ENCODE measurements at regions not wholly inside any gene's neighbourhood (a gene's known extent, or its start where the extent isn't known, plus 50 kb on each side); places are given as distances from the start of the nearest gene placed in this dataset.

- no peak for DNase-seq (ENCODE audit: low spot score)
These were observed 355.5 kb downstream of the TLR4 start for GRCh38 chr9:118059484-118060278.

GRCh38 chr9:118083161-118083560 is 379.0 kb downstream of the TLR4 start:
- no peak for DNase-seq (ENCODE audit: low spot score)

GRCh38 chr9:118088090-118088489 is 383.9 kb downstream of the TLR4 start:
- no peak for DNase-seq (ENCODE audit: low spot score)

GRCh38 chr9:118091226-118091625 is 387.0 kb downstream of the TLR4 start:
- no peak for DNase-seq (ENCODE audit: low spot score)

GRCh38 chr9:118091711-118092500 is 387.7 kb downstream of the TLR4 start:
- no peak for DNase-seq (ENCODE audit: low spot score)

- no peak for DNase-seq (ENCODE audit: low spot score)
These were observed 390.2 kb downstream of the TLR4 start for GRCh38 chr9:118094387-118094786.

- no peak for DNase-seq (ENCODE audit: low spot score)
These were observed 396.6 kb downstream of the TLR4 start for GRCh38 chr9:118100529-118101419.

GRCh38 chr9:118104363-118104762 is 400.2 kb downstream of the TLR4 start:
- no peak for DNase-seq (ENCODE audit: low spot score)

GRCh38 chr9:118108971-118109370 is 404.8 kb downstream of the TLR4 start:
- no peak for DNase-seq (ENCODE audit: low spot score)

GRCh38 chr9:118109542-118109941 is 405.3 kb downstream of the TLR4 start:
- DNase-seq (ENCODE audit: low spot score): no peak

- DNase-seq (ENCODE audit: low spot score): no peak
These were observed 417.2 kb downstream of the TLR4 start for GRCh38 chr9:118121361-118121760.

GRCh38 chr9:118128313-118128712 is 424.1 kb downstream of the TLR4 start:
- no peak for DNase-seq (ENCODE audit: low spot score)

GRCh38 chr9:118129541-118129940 is 425.3 kb downstream of the TLR4 start:
- DNase-seq (ENCODE audit: low spot score): no peak

- no peak for DNase-seq (ENCODE audit: low spot score)
These were observed 444.8 kb downstream of the TLR4 start for GRCh38 chr9:118148990-118149389.

GRCh38 chr9:118156846-118157245 is 452.6 kb downstream of the TLR4 start:
- no peak for DNase-seq (ENCODE audit: low spot score)

- no peak for DNase-seq (ENCODE audit: low spot score)
These were observed 458.5 kb downstream of the TLR4 start for GRCh38 chr9:118162716-118163115.

- no peak for DNase-seq (ENCODE audit: low spot score)
These were observed 459.5 kb downstream of the TLR4 start for GRCh38 chr9:118163751-118164150.

GRCh38 chr9:118165451-118165850 is 461.2 kb downstream of the TLR4 start:
- no peak for DNase-seq (ENCODE audit: low spot score)

GRCh38 chr9:118170032-118170955 is 466.1 kb downstream of the TLR4 start:
- DNase-seq (ENCODE audit: low spot score): no peak

GRCh38 chr9:118177241-118177640 is 473.0 kb downstream of the TLR4 start:
- no peak for DNase-seq (ENCODE audit: low spot score)

GRCh38 chr9:118183576-118183975 is 479.4 kb downstream of the TLR4 start:
- DNase-seq (ENCODE audit: low spot score): no peak

Measured in CD4-positive, alpha-beta T cell treated with Interleukin-15 for 4 hours (primary cell).